GM19193 (cell line): ENCODE measurements at regions not wholly inside any gene's neighbourhood (a gene's known extent, or its start where the extent isn't known, plus 50 kb on each side); places are given as distances from the start of the nearest gene placed in this dataset.

Experiments used
- POLR2A ChIP-seq: IDR thresholded peaks from 4 replicates; pipeline ENCODE4 v1.6.1; 2011; ENCODE audit not compliant: insufficient read depth, insufficient read length; ENCODE audit errors: extremely low read depth

DNA sequence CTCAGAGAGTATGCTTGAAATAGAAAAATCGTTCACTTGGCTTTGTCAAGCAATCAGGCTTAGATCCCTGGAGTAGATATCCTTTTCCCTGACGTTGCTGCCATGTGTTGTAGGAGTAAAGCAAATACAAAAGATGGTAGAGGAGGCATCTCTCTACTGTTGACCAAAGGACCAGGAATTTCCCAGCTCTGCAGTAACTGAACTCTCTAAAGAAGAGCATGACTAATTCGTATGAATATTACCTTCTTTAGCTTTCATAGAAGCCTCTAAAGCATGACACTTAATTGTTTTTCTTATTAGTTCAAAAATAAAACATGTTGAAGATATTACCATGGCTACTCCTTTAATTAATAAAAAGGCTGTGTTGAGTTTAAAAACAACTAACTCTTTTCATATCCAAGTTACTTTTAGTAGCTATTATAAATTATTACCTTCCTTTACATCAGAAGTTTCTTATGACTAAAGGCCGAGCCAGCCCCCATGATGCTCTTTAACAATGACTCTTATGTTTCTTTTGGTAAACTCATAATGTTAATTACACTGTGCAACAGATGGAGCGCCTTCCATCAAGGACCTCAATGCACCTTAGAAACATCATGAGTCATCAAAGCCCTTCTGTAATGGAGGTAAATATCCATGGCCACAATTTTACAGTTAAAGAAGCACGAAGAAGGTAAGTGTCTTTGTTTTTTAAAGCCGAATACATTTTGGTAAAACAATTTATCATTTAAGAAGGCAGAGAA lies 352.4 kb downstream of the KLF5 start:
- TF ChIP-seq POLR2A, result no peak

DNA sequence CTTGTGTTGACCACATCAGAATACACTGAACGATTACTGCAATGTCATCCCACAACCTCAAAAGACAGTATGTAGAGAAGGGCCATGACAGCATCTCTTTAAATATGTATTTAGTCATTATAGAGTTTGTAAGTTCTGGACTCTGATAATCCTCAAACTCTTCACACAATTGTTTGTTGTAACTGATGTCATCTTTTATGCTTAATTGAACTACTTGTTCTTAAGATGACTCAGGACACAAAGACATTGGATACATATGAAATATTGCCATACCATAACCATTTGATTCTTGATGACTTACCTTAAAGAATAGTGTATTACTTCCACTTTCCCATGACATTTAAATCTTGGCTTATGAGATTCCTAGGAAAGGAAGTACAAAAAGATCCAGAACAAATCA lies 347.6 kb downstream of the KLF5 start:
- no peak for TF ChIP-seq POLR2A

DNA sequence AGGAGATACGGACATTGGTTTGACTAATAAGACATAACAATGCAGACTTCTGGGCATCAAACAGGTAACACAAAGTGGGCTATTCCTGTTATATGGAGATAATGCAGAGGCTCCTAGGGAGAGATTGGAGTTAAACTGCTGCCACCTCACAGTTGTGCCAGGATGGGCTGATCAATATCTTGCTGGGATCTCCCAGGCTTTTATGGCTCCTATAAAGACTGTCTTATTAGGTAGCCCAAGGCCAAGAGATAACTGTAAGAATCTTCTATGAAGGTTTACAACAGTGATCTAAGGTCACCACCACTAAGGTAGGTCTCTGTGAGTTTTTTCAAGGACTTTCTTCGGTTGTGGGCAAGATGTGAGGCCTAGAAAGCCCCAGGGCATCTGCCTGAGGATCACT lies 345.8 kb downstream of the KLF5 start:
- no peak for TF ChIP-seq POLR2A

DNA sequence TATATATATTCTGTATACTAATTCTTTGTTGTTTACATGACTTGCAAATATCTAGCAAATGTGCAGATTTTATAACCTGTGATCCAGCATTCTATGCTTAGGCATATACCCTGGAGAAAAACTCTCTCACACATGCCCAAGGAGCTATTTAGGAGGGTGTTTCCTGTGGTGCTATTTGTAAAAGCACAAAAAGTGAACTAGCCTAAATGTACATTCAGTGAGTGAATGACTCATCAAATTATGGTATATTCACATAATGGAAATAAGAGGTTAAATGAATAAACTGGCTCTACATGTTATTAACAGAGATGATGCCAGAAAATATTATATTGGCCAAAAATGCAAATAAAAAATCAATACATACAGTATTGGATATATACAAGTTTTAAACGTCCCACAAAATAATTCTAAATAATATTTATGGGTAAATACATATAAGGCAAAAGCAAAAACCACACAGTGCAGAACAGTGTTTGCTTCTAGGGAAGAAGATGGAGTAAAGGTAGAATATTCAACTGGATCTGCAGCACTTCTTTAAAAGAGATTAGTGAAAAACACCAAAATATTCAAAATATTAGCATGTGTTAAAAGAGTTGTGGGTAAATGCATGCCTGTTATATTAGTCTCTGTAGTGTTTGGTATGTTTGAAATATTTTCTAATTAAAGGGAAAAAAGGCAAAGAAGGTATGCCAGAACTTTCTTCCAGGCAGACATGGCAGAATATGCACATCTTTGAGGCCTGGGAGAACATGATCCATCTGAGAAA lies 344.7 kb downstream of the KLF5 start:
- no peak for TF ChIP-seq POLR2A

DNA sequence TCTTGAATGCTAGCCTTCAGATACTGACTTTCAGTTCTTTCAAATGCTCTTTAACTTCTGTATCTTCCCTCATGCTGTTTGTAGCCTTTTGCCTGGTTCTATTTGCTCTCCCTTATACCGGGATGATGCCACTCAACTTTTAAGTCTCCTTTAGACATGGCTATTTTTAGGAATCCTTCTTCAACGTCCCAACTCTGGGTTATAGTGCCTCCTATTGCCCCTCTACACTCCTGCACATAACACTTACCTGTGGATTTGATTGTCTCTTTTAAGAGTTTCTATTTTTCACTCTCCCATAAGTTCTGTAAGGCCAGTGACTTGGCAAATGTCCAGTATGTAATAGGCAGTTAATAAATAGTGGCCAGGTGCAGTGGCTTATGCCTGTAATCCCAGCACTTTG lies 343.0 kb downstream of the KLF5 start:
- no peak for TF ChIP-seq POLR2A

DNA sequence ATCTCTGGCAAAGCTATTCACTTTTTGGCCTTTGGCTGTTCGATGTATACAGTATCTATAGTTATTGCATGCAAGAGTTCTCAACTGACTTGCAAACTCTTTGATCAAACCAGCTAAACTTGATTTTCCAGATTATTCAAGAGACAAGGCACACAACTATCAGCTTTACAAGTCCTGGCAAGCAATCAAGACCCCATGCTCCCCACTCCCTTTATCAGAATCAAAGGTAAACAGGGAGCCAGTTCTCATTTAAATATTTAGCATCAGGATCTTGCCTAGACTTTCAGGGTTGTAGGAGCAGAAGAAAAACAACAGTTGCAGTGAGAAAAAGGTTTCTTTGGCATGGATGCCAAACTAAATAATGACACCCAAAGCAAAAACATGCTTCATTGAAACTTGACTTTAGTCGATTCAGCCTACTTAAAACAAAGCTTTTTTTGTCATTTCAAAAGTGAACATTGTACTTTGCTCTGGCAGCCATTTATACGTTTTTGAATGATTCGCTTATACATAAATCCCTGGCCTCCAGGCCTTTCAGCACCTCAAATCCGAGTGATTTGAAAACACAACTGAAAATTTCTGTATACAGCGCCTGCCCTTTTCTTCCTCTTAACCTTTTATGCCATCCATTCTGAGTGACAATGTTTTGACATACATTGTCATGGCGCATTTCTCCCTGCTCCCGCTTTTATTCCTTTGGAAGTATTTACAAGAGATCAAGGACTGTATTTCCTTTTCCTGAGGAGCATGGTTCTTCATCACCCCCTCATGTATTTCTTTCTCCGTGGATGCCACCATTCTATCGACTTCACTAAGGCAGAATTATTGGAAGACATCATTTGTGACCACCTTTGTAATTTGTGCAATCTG lies 340.8 kb downstream of the KLF5 start:
- no peak for TF ChIP-seq POLR2A

DNA sequence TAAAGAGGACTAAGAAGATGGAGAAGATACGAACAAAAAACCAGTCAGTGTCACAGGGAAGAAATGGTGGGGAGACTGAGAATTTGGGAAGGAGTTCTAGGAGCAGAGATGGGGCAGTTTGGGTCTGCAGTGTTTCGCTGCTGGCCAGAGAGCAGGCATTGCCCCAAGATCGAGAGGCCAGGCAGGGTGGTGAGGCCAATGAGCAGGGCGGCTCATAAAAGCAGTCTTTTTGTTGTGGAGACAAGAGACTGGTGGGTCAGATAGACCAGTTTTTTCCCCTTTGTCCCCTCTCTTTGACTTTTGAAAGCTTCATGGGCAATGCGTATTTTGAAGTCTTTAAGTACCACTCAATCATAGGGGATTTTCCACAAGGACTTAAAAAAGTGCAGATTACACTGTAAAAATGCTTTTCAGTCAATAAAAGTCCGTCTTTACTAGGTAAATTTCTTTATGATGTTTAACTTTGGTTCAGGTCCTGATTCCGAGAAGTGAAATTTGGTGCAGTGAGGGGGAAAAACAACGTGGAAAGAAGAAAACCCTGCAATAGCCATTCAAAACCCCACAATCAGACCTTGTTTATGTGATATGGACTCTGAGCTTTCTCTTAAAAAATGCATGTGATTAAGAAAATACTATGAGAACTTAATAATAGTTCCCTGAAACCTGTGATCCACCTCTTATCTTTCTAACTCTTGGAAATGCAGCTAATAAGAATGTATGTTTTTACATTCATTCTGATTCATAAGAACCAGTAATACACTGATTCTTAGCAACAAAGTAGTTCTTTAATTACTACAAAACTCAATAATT lies 338.9 kb downstream of the KLF5 start:
- TF ChIP-seq POLR2A, result no peak

DNA sequence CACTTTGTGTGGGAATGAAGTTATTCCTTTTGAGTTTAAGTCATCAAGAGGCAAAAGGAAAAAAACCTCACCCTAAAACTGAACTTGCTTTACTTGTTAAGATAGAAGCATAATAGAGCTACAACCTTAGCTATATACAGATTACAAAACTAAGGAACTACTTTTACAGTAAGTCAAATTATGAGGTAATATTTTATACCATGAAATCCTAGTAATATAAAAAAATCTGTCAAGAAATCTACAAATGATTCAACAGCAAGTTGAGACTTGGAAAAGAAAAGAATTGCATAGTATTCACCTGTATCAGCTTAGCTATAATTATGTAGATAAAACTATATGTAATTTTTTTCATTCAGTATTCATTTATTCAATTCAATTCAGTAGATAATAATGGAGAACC lies 335.3 kb downstream of the KLF5 start:
- no peak for TF ChIP-seq POLR2A

DNA sequence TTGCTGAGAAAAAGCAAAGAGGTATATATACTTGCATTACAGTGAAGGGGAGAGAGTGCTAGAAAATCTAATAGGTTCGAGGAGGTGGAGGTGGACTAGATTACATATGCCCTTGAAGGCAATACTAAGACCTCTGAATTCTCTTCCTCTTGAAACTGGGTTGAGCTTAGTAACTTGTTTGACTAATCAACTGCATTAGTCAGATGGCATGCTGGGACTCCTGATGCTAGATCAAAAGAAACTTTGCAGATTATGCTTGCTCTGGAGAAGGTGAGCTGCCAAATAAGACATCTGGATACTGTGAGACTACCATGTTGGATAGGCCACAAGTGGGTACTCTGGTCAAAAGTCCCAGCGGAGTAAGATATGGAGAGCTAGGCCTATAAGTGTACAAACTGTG lies 331.3 kb downstream of the KLF5 start:
- TF ChIP-seq POLR2A, result no peak

DNA sequence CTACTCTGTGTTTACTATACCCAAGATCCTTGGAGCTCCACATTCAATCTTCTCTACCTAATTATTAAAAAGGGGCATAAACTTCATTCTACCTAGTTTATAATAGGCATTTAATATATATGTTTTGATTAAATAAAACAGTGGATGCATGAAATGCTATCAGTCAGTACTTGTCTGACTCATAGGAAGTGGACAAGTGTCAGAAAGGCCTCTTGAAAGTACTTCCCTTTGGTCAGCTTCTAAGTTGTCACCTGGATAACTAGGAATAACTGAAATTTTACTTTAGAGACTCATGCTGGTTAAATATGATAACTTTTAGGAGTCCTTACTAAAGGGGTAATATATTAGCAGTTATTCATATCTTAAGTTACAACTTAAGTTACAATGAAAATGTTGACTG lies 329.8 kb downstream of the KLF5 start:
- TF ChIP-seq POLR2A, result no peak

DNA sequence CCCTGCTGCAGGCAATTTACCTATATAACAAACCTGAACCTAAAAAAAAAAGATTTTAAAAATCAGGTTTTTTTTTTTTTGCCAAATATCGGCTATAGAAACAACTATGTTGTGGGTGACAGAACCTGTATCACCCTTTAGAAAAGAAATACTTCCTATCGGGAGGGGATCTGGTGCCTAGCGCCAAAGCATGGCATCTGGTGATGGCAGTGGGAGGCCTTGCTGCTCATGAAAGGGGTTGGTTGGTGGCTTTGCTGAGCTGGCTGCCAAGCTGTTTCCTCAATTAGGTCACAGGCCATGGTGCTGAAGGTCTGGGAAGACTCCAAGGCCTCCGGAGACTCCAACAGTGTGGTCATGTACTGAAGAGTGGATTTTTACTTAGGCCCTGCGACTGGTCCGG lies 328.5 kb downstream of the KLF5 start:
- TF ChIP-seq POLR2A, result no peak

DNA sequence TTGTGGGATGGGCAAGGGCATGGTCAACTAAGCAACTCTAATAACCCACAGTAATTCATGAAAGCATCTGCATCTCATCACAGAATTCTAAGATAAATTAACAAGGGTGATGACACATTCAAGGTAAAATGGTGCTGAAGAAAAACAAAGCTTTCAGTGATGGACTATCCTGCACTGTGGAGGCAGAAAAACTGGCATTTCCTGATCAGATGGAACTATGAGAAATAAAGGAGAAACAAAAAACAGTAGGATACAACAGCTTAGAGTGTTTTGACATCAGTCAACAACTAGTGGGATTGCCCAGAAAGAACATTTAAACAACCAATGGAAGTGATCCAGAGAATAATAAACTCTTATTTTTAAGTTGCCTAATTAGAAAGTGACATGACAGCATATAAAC lies 327.0 kb downstream of the KLF5 start:
- TF ChIP-seq POLR2A, result no peak

DNA sequence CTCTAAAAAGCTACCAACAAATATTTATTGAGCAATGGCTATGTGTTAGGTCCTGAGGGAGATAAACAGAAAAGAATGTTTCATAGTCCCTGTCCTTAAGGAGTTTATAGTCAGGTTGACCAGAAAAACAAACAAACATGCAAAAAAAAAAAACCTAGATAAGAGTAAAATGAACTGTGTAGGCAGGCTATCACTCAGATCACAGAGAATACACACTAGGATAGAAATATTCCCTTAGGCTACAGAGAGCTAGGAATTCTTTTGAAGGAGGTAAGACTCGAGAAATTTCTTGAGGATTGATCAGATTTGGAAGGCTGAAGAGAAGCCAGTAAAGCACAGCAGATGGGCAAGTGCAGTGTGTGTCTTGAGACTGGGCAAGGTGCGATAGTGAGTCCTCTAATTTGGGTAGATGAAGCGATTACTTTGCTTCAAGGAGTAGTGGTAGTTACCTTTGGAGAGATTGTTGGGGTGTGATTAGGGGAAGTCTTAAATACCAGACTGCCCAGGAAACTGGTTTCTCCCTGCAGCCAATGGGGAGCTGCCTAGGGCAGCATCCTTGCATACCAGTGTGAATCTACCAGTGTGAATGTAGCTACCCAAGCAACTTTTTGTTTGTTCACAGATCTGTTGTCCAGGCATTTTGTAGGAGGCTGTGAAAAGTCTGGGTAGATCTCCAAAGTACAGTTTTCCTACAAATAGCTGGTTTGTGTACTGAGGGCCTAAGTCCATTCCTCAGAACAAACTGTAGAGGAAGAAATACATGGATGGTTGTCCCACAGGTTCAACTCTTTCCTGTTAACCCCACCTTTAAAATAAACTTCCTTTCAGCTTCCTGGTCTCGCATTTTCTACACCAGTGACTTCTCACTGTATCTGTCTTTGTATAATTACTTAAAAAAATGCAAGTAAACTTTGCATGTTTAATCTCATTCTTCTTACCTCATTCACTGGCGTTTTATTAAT lies 314.1 kb downstream of the KLF5 start:
- TF ChIP-seq POLR2A, result no peak
